ENCODE measurements at regions not wholly inside any gene's neighbourhood (a gene's known extent, or its start where the extent isn't known, plus 50 kb on each side); places are given as distances from the start of the nearest gene placed in this dataset.
A peak's percentile ranks its signal among the peaks of the same experiment; 100 is the strongest.

- peak; percentile 59 for TF ChIP-seq CTCF (IDR thresholded peaks at IDR 0.05; ENCODE audit: insufficient read depth, low read length, poor library complexity, severe bottlenecking)
- TF ChIP-seq EZH2phosphoT487 (conservative IDR thresholded peaks at IDR 0.05; ENCODE audit: low read length), result no peak
These were observed 149.8 kb downstream of the XPNPEP1 start for GRCh38 chr10:109773288-109774120.
